HG03442 (cell line): ENCODE measurements at regions not wholly inside any gene's neighbourhood (a gene's known extent, or its start where the extent isn't known, plus 50 kb on each side); places are given as distances from the start of the nearest gene placed in this dataset.
"Not testable (repeated sequence)": the region's sequence is repeated elsewhere in the genome, so short reads cannot be mapped to it uniquely, and the experiment has no call there.

Experiments
- ATAC-seq: cut with Tn5 transposase; IDR thresholded peaks from one replicate; pipeline ENCODE4 v1.9.1; 2021; ENCODE audit warnings: mild to moderate bottlenecking, moderate library complexity; ENCODE audit not compliant: unreplicated experiment

DNA sequence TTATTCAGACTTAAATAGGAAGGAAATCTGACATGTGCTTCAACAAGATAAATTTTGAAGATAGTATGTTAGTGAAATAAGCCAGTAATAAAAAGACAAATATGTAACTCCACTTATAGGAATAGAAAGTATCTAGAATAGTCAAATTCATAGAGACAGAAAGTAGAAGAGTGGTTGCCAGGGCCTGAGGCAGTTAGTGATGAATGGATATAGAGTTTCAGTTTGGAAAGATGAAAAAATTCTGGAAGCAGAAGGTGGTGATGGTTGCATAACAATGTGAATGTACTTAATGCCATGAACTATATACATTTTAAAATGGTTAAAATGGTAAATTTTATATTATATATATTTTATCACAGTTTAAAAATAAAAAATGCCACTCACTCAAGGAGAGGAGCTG is 54.3 kb downstream of the HAND2 start:
- ATAC-seq: no peak

- ATAC-seq: no peak
These were observed 60.4 kb downstream of the HAND2 start for GRCh38 chr4:173469622-173470021.

DNA sequence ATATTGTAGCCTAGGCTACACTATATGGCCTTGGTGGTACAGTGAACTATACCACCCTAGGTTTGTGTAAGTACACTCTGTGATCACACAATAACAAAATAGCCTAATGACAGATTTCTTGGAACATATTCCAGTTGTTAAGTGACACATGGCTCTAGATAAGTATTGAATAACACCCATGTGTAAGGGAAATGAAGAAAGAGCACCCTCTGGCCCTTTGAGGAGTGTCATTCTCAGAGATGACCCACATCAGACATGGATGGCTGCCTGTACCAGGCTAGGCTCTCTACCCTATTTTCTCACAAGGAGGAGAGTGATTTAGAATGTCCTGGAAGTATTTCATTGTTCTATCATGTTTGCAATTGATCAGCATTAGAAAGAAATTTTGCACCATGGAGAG is 61.7 kb downstream of the HAND2 start:
- no peak for ATAC-seq

- ATAC-seq: no peak
These were observed 63.9 kb downstream of the HAND2 start for GRCh38 chr4:173466101-173466500.

- ATAC-seq: no peak
These were observed 65.5 kb downstream of the HAND2 start for GRCh38 chr4:173464481-173464880.

GRCh38 chr4:173463816-173464215 is 64.9 kb upstream of the SCRG1 start:
- ATAC-seq: no peak

GRCh38 chr4:173461170-173461569 is 62.3 kb upstream of the SCRG1 start:
- ATAC-seq: no peak

- no peak for ATAC-seq
These were observed 60.9 kb upstream of the SCRG1 start for GRCh38 chr4:173459857-173460256.

DNA sequence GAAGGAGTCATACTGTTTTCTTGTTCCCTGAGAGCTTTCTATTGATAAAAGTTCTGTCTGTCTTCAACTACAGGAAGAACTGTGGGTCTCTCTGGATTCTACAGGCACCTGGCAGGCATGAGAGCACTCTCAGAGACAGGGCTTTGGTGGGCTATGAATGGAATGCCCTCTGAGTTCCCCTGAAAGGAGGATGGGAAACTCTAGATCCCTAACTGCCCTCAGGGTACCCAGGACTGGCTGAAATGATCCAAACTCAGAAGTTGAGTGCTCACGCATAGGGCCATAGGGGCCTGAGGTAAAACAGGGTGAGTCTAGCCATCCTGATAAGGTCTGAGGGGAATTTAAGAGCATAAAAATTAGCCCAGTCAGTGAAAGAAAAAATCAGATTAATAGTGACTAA is 59.0 kb upstream of the SCRG1 start:
- no peak for ATAC-seq

DNA sequence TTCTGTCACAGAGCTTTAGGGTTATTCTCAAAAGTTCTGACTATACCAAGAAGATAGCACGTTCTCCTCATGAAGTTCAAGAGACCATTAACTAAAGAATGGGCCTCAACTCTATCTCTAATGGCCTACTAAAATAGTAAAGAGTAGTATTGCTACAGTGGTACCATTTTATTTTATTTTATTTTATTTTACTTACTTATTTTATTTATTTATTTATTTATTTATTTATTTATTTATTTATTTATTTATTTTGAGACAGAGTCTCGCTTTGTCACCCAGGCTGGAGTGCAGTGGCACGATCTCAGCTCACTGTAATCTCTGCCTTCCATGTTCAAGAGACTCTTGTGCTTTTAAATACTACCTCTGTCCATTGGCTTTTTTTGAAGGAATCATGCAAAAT is 52.5 kb upstream of the SCRG1 start:
- ATAC-seq: not testable (repeated sequence)

DNA sequence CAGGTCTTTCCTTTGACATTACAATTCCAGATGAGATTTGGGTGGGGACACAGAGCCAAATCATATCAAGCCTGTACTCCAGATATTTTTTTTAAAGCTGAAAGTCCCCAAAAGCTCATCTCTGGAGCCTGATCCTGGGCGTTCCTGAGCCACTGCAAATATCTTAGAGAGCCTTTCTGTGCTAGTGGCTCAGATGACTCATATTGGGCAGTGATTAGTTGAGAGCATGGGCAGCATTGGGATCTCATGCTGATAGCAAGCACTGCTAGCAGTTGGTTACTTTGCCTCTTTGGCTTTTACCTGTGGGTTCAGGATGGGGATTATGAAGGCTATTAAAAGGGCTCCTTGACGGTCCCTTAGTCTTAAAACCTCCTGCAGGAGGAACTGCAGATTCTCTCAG is 51.4 kb upstream of the SCRG1 start:
- ATAC-seq: no peak

GRCh38 chr4:173449380-173449717 is 50.4 kb upstream of the SCRG1 start:
- ATAC-seq: no peak

- ATAC-seq: peak; percentile 63
These were observed 49.9 kb upstream of the SCRG1 start for GRCh38 chr4:173448608-173449379.
